Activated T-helper 2 cell treated with anti-CD3 and anti-CD28 coated beads, Interferon-gamma antibody, Interleukin-2, Interleukin-4, amounts not matched to agents 10 μg/mL and 5 μg/mL and 100 μg/mL, durations not matched to agents 14 hours and 24 hours and 36 hours (primary cell): ENCODE measurements at regions not wholly inside any gene's neighbourhood (a gene's known extent, or its start where the extent isn't known, plus 50 kb on each side); places are given as distances from the start of the nearest gene placed in this dataset.
"Not testable (repeated sequence)": the region's sequence is repeated elsewhere in the genome, so short reads cannot be mapped to it uniquely, and the experiment has no call there.

Experiments used
- DNase-seq: peaks from one replicate; pipeline ENCODE4 v3.0.0; 2021; ENCODE audit warnings: low spot score
- H3K27ac Mint-ChIP-seq: one replicate; pipeline ENCODE4 v1.8.0; 2021; ENCODE audit warnings: mixed read lengths
- H3K27me3 Mint-ChIP-seq: one replicate; pipeline ENCODE4 v1.8.0; 2021; ENCODE audit warnings: low read depth, mixed read lengths
- H3K36me3 Mint-ChIP-seq: one replicate; pipeline ENCODE4 v1.8.0; 2021; ENCODE audit warnings: low read depth, mixed read lengths
- H3K4me1 Mint-ChIP-seq: one replicate; pipeline ENCODE4 v1.8.0; 2021; ENCODE audit warnings: low read depth, mixed read lengths
- H3K4me3 Mint-ChIP-seq: one replicate; pipeline ENCODE4 v1.8.0; 2021; ENCODE audit warnings: low read depth, mild to moderate bottlenecking, moderate library complexity, mixed read lengths
- H3K9me3 Mint-ChIP-seq: one replicate; pipeline ENCODE4 v1.8.0; 2021; ENCODE audit warnings: mixed read lengths
- intact Hi-C: fragments of 100-400 bp; cut with micrococcal nuclease; formaldehyde crosslinking; loops from one replicate; pipeline ENCODE4 v1.15.1; 2023

DNA sequence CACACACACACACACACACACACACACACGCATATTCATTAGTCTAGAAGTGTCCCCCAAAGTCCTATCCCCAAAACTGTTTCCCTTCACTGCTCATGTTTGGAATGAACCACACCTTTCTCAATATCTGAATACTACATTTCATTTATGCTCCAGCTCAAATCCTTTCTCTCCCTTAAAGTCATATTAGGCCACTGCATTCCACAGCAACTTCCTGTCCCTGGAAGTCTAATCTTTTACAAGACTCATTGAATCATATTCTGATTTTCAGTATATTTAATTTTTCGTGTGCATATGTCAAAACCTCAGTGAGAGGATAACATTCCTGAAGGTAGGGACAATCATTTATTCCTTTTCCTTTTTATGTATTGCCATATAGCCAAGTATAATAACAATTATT is 155.6 kb upstream of the LMNTD1 start:
- no peak for DNase-seq
- intact Hi-C loops = no loop called here
- H3K27ac Mint-ChIP-seq = no peak overlapping the region
- H3K9me3 Mint-ChIP-seq = peaks cover 12% of the 10 kb centered on the region
- H3K4me1 Mint-ChIP-seq = peaks cover 3% of the 10 kb centered on the region
- H3K36me3 Mint-ChIP-seq = no peaks in the 10 kb centered on the region
- no peaks in the 10 kb centered on the region for H3K27me3 Mint-ChIP-seq
- no peak overlapping the region for H3K4me3 Mint-ChIP-seq

DNA sequence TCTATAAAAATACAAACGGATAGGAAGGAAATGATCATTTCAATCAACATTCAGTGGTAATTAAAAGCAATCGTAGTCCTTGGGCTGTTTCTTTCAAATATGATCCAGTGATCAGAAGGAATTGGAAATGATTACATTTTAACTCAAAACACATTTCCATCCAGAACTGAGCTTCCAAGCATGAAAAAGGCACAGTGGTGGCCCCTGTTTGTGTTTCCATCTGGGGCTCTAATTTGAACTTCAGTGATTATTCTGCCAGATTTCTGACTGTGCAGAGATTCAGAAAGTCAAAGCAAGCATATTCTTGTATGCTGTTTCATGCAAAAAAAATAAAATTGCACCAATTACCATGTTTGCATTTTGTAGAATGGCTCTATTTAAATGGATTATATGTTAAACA is 157.0 kb upstream of the LMNTD1 start:
- Mint-ChIP-seq H3K27me3 (no peaks in the 10 kb centered on the region), H3K27ac (no peak overlapping the region), H3K4me1 (peaks cover 3% of the 10 kb centered on the region), H3K4me3 (no peak overlapping the region), H3K36me3 (no peaks in the 10 kb centered on the region), H3K9me3 (peaks cover 12% of the 10 kb centered on the region)
- DNase-seq = no peak
- intact Hi-C loops = no loop called here

DNA sequence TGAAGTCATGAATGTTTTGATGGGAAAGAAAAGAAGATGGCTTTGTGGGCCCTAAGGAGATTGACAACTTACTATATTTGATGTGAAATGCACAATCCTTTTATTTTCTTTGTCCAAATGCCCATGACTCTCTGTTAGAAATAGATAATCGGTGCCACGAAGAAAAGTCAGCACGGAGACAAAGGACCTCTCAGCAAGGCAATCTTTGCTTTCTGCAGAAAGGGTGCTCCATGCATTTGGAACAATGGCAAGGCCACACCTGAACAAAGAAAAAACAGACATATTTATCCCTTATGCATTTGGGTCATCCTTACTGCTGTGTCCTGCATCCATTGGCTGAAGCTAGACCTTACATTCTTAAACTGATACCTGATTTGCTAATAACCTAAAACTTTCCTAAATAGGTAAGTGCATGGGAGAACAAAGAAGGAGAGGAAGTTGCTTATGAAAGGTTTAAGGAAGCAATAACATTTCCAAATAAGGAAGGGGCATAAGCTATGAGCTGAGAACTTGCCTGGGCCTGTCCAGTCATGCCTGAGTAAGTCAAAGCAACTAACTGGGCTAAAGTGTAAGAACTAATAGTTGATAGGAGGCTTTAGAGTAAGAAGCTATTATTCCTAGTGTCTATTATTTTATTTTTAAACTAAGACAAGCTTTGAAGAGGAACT is 158.0 kb upstream of the LMNTD1 start:
- H3K27ac Mint-ChIP-seq, H3K4me1 Mint-ChIP-seq, H3K4me3 Mint-ChIP-seq, intact Hi-C loops, H3K27me3 Mint-ChIP-seq, H3K36me3 Mint-ChIP-seq, DNase-seq: not testable (repeated sequence)
- H3K9me3 Mint-ChIP-seq = peaks cover 12% of the 10 kb centered on the region

DNA sequence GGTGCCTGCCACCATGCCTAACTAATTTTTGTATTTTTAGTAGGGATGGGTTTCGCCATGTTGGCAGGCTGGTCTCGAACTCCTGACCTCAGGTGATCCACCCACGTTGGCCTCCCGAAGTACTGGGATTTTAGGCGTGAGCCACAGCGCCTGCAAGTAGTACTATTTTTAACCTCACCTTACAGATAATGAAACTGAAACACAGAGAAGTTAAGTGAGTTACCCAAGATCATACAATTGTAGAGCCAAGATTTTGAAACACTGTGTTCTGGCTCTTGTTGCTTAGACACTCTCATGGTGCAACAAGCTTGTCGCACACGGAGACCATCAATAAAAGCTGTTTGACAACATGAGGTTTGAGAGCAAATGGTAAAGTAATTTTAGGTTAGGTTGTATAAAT is 159.1 kb upstream of the LMNTD1 start:
- Mint-ChIP-seq H3K4me3 (no peak overlapping the region), H3K27ac (no peak overlapping the region), H3K27me3 (no peaks in the 10 kb centered on the region), H3K9me3 (peaks cover 6% of the 10 kb centered on the region), H3K36me3 (no peaks in the 10 kb centered on the region), H3K4me1 (peaks cover 3% of the 10 kb centered on the region)
- intact Hi-C loops = no loop called here
- no peak for DNase-seq

DNA sequence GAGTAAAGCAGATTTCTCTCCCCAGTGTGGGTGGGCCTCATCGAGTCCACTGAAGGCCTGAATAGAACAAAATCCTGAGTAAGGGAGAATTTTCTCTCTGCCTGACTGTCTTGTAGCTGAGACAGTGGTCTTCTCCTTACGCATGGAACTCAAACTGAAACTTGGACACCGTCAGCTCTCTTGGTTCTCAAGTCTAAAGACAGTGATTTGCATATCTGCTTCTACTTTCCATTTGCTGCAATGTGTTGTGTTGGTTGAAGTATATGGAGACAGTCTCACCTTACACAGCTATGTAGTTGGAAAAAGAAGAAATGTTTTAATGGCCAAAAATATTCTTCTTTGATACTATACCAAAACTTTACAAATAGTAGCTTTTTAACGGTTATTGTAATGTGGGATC is 160.2 kb upstream of the LMNTD1 start:
- Mint-ChIP-seq H3K27ac (no peak overlapping the region), H3K27me3 (peaks cover 4% of the 10 kb centered on the region), H3K36me3 (no peaks in the 10 kb centered on the region), H3K9me3 (peaks cover 6% of the 10 kb centered on the region), H3K4me3 (no peak overlapping the region), H3K4me1 (peaks cover 3% of the 10 kb centered on the region)
- intact Hi-C loops = no loop called here
- no peak for DNase-seq

DNA sequence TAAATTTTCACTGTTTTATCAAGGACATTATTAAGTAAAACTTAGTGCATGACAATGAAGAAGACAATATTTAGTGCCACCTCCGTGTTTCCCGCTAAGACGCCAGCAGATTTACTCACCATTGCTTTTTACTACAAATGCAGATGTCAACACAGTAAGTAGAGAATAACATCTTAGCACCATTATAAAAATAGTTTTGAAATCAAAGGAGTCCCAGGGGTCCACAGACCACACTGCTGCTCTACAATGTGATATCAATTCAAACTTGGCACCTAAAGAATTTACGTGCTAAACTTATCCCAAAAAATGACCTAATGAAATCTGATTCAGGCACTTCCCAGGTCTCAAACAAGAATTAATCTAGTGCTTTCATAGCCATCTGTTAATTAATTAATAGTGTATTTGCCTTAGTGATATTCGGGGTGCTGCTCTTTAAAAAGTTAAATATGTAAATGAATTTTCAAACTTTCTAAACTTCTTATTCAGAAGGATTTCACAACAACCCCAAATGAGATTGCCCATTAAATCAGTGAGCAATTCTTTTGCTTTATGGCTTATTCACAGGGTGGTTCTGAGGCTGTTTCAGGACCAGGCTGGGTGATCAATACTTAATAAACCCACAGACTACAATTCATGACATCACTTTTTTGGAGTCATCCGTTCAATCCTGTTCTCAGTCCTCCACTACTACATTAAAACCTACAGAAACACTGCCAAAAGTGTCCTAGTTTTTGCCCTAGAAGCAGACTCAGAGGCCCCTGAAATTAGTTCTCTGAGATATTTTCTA is 161.3 kb upstream of the LMNTD1 start:
- no peak for DNase-seq
- Mint-ChIP-seq H3K27ac (no peak overlapping the region), H3K27me3 (peaks cover 9% of the 10 kb centered on the region), H3K36me3 (no peaks in the 10 kb centered on the region), H3K9me3 (peaks cover 6% of the 10 kb centered on the region), H3K4me3 (no peak overlapping the region), H3K4me1 (peaks cover 3% of the 10 kb centered on the region)
- intact Hi-C loops = no loop called here

DNA sequence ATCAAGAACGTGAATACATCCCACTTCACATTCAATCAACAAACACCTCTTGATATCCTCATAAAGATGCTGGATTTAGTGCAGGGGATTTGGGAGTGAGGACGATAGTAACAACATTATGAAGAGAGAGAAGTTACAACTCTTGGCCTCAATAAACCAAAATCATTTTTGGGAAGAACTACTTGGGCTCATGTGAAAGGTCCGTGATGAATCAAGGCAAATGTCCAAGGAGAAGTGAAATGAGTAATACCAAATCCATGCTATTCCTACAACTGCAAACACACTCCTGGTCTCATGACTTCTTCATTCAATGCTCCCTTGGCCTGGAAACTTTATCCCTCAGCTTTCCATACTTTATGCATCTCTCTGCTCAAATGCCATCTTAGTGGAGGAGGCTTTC is 162.0 kb upstream of the LMNTD1 start:
- H3K9me3 Mint-ChIP-seq = peaks cover 6% of the 10 kb centered on the region
- intact Hi-C loops = no loop called here
- no peak overlapping the region for H3K4me3 Mint-ChIP-seq
- peaks cover 9% of the 10 kb centered on the region for H3K27me3 Mint-ChIP-seq
- no peak for DNase-seq
- H3K27ac Mint-ChIP-seq = no peak overlapping the region
- H3K4me1 Mint-ChIP-seq = peaks cover 3% of the 10 kb centered on the region
- H3K36me3 Mint-ChIP-seq = no peaks in the 10 kb centered on the region

DNA sequence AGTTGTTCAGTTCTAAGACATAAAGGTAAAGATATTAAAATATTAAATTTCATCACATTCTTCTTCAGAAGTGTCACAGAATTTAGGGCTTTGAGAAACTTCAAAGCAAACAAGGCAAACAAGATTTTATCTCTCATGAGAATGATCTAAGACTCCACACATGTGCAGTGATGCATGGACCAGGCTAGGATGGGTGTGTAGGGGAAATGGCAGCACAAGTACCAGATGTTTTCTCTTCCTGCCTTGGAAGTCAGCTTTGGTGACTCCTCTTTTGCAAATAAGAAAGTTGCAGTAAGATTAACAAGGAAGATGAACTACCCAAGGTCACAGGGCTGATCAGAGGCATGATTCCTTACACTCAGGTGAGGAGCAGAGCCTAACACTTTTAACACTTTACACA is 163.8 kb upstream of the LMNTD1 start:
- intact Hi-C loops = no loop called here
- Mint-ChIP-seq H3K36me3 (no peaks in the 10 kb centered on the region), H3K4me1 (peaks cover 3% of the 10 kb centered on the region), H3K9me3 (no peaks in the 10 kb centered on the region), H3K27me3 (peaks cover 9% of the 10 kb centered on the region), H3K4me3 (no peak overlapping the region), H3K27ac (no peak overlapping the region)
- DNase-seq = no peak

DNA sequence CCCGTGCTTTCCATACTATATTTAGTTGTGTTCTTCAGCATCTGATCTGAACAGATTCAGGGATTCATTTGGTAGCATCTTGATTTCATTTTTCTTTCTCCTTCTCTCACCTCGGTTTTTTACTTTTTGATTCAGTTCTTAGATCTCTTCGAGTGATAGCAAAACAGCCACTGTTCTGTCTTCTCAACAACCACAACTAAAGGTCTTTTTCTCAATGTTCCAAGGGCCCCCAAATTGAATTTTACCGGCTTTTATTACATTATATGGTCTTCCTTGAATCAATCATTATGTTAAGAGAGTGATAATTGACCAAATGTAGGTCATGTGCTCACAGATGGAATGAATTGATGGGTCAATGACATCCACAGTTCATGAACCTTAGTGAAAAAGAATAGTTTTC is 164.5 kb upstream of the LMNTD1 start:
- no peaks in the 10 kb centered on the region for H3K36me3 Mint-ChIP-seq
- no peak for DNase-seq
- H3K4me3 Mint-ChIP-seq = no peak overlapping the region
- H3K27ac Mint-ChIP-seq = no peak overlapping the region
- H3K9me3 Mint-ChIP-seq = no peaks in the 10 kb centered on the region
- intact Hi-C loops = no loop called here
- no peaks in the 10 kb centered on the region for H3K4me1 Mint-ChIP-seq
- peaks cover 9% of the 10 kb centered on the region for H3K27me3 Mint-ChIP-seq

DNA sequence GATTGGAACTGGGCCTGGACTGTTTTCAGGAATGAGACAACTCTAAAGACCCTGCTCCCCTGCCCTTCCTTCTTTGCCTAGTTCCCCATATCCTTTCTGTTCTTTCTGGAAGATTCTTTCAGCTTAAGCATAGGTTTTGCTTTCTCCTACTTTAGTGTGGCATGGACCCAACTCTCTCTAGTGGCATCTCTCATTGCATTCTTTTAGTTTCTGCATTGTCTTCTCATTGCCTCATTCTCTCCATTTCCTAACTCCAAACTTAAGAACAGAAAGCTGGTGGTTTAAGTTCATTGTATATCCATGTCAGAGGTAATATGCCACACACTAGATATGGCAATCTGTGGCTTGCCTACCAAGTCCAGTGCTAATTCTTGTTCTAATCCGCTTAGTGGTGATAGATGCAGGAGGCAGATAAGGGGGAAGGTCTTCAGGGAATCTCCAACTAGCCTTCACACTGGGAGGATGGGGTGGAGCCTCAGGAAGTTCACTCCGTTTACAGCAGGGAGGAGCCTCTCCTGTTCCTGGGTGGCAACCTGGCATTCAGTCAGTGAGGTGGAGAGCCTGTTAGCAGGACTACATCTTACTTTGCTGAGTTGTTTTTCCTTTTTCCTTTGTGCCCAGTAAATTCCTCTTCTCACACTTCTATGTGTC is 165.1 kb upstream of the LMNTD1 start:
- Mint-ChIP-seq H3K36me3 (no peaks in the 10 kb centered on the region), H3K27ac (no peak overlapping the region), H3K4me1 (no peaks in the 10 kb centered on the region), H3K27me3 (peaks cover 9% of the 10 kb centered on the region), H3K9me3 (no peaks in the 10 kb centered on the region), H3K4me3 (no peak overlapping the region)
- no peak for DNase-seq
- intact Hi-C loops = no loop called here

DNA sequence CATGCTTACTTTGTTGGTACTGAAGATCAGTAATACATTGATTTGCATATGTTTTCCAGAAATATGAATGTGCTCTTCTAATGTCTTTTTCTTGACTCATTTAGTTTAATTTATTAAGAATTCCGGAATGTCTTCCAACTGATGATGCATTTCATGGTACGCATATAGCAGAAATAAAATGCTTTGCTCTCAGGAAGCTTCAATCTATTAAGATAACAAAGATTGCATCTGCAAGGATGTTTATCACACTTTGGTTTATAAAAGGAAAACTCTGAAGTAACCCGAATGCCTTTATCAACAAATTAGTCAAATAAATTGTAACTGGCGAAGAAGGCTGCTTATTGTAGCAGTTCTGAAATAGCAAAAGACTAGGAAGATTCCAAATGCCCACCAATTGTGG is 166.4 kb upstream of the LMNTD1 start:
- Mint-ChIP-seq H3K27ac (no peak overlapping the region), H3K36me3 (no peaks in the 10 kb centered on the region), H3K9me3 (no peaks in the 10 kb centered on the region), H3K27me3 (peaks cover 9% of the 10 kb centered on the region), H3K4me3 (no peak overlapping the region), H3K4me1 (no peaks in the 10 kb centered on the region)
- intact Hi-C loops = no loop called here
- no peak for DNase-seq

DNA sequence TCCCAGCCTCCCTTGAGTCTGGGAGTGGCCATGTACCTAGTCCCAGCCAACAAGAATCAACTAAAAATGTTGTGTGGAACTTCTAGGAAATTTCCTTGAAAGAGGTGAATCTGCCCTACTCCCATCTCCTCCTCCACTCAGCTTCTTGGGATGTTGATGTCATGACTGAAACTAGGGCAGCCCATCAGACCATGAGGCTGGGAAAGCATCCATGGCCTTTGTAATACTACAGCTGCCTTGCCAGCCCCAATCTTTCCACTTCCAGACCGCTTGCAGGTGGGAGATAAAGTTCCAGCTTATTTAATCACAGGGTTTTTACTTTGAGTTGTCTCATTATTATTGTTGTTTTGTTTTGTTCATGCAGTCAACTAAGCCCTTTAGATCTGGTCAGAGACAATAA is 170.3 kb upstream of the LMNTD1 start:
- Mint-ChIP-seq H3K4me1 (no peaks in the 10 kb centered on the region), H3K36me3 (no peaks in the 10 kb centered on the region)

DNA sequence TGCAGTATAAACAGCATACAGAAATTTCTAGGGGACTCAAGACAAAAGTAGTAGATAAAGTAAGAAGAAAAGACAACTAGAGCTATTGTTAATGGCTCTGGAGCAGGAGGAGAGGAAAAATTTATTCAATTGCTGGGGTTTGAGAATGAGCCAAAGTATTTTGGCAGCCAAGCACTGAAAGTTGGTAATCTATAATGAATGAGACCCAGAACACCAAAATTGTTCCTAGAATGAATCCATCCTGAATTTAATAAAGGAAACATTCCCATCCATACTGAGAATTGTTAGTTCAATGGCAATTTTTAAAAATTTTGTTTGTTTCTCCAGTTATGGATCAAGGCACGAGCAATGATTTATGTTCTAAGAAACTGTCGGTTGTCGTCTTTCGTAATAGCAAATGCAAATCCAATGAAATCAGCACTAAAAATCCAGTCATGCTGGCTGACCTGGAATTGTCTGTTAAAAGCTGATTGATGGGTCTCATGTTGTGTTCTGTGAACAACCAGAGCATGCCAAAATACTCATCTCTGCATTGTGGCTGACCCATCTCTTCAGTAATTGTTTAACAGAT is 170.9 kb upstream of the LMNTD1 start:
- peaks cover 3% of the 10 kb centered on the region for H3K27me3 Mint-ChIP-seq
- no peaks in the 10 kb centered on the region for H3K4me1 Mint-ChIP-seq
- no peaks in the 10 kb centered on the region for H3K9me3 Mint-ChIP-seq
- H3K4me3 Mint-ChIP-seq = no peak overlapping the region
- DNase-seq = no peak
- intact Hi-C loops = no loop called here
- H3K27ac Mint-ChIP-seq = no peak overlapping the region
- H3K36me3 Mint-ChIP-seq = no peaks in the 10 kb centered on the region

More for the DNA sequence above, 170.3 kb upstream of the LMNTD1 start:
- intact Hi-C loops = no loop called here
- Mint-ChIP-seq H3K4me3 (no peak overlapping the region), H3K9me3 (no peaks in the 10 kb centered on the region), H3K27me3 (peaks cover 6% of the 10 kb centered on the region), H3K27ac (no peak overlapping the region)
- DNase-seq = no peak
